Muscle of leg (tissue), 3 donors: ENCODE measurements at regions not wholly inside any gene's neighbourhood (a gene's known extent, or its start where the extent isn't known, plus 50 kb on each side); places are given as distances from the start of the nearest gene placed in this dataset.

Source experiments
- DNase-seq: peaks from one replicate; pipeline ENCODE4 v3.0.0; 2013
- H3K27ac ChIP-seq: one replicate; pipeline ENCODE4 v1.5.1; 2013; ENCODE audit warnings: mild to moderate bottlenecking, low read length, control low read depth
- H3K27me3 ChIP-seq: one replicate; pipeline ENCODE4 v1.6.1; 2013; ENCODE audit warnings: low read length; ENCODE audit not compliant: control insufficient read depth, insufficient read depth
- H3K36me3 ChIP-seq: one replicate; pipeline ENCODE4 v1.6.1; 2013; ENCODE audit warnings: low read length; ENCODE audit not compliant: control insufficient read depth, insufficient read depth
- H3K4me1 ChIP-seq: one replicate; pipeline ENCODE4 v1.6.1; 2013; ENCODE audit warnings: low read length; ENCODE audit not compliant: control insufficient read depth, insufficient read depth
- H3K4me3 ChIP-seq: one replicate; pipeline ENCODE4 v1.5.1; 2013; ENCODE audit warnings: low read length, control low read depth
- H3K9me3 ChIP-seq: replicated peaks from 2 replicates; pipeline ENCODE4 v1.6.1; 2013; ENCODE audit warnings: low read depth, low read length; ENCODE audit not compliant: control insufficient read depth
- WGBS: methylation state at CpG from one replicate; pipeline ENCODE4 v1.1.5; 2013; ENCODE audit warnings: missing lambda C conversion rate; ENCODE audit not compliant: insufficient coverage; 5-methylcytosine and 5-hydroxymethylcytosine counted together

DNA sequence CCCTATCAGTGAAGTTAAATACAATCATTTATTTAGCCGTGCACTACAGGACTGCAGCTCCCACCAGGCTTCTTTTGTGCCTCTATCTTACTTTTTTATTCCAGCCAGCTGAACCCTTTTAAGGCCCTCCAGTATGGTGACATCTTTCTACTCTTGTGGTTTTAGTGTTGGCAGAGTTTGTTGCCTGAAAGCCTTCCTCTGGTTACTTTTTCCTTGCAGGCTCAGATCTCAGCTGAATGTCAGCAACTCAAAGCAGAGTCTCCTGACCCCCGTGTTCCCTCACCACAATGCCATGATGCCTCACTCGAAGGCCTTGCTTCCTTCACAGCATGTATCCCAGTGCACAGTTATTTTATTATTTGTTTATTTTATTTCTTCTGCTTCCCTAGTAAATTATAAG is 818.9 kb upstream of the LCORL start:
- H3K9me3 ChIP-seq = no peaks in the 10 kb centered on the region
- 83% methylated on average over 1 of the region's 3 CpGs for WGBS
- no peaks in the 10 kb centered on the region for H3K27me3 ChIP-seq
- H3K4me1 ChIP-seq = no peaks in the 10 kb centered on the region
- H3K4me3 ChIP-seq = no peak overlapping the region
- no peaks in the 10 kb centered on the region for H3K36me3 ChIP-seq
- no peak for DNase-seq
- H3K27ac ChIP-seq = no peak overlapping the region

- whole genome bisulfite sequencing = 100% methylated on average over 1 of the region's 4 CpGs
- H3K36me3 ChIP-seq = no peaks in the 10 kb centered on the region
- DNase-seq = no peak
These were observed 794.8 kb upstream of the LCORL start for GRCh38 chr4:18816228-18816895.

DNA sequence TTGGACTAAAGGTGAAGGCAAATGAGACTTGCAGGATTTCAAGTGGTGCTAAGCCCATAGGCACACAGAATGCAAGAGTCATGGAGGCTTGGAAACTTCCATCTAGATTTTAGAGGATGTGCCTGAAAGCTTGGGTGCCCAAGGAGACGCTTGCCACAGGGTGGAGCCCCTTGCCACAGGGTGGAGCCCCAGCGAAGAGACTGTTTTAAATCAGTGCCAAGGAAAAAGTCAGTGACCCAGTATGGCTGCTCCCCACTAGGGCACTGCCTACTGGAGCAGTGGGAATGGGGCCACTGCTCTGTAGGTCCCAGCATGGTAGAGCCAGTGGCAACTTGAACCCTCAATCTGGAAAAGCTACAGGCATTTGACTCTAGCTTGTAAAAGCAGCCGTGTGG is 794.2 kb upstream of the LCORL start:
- Histone ChIP-seq H3K36me3 (no peaks in the 10 kb centered on the region), H3K4me1 (no peaks in the 10 kb centered on the region), H3K4me3 (no peak overlapping the region), H3K27me3 (no peaks in the 10 kb centered on the region), H3K27ac (no peak overlapping the region), H3K9me3 (no peaks in the 10 kb centered on the region)
- DNase-seq = no peak
- 94% methylated on average over 3 of the region's 3 CpGs for WGBS

More at GRCh38 chr4:18816228-18816895, 794.8 kb upstream of the LCORL start:
- Histone ChIP-seq H3K9me3 (no peaks in the 10 kb centered on the region), H3K27ac (no peak overlapping the region), H3K4me3 (no peak overlapping the region), H3K4me1 (no peaks in the 10 kb centered on the region), H3K27me3 (no peaks in the 10 kb centered on the region)

DNA sequence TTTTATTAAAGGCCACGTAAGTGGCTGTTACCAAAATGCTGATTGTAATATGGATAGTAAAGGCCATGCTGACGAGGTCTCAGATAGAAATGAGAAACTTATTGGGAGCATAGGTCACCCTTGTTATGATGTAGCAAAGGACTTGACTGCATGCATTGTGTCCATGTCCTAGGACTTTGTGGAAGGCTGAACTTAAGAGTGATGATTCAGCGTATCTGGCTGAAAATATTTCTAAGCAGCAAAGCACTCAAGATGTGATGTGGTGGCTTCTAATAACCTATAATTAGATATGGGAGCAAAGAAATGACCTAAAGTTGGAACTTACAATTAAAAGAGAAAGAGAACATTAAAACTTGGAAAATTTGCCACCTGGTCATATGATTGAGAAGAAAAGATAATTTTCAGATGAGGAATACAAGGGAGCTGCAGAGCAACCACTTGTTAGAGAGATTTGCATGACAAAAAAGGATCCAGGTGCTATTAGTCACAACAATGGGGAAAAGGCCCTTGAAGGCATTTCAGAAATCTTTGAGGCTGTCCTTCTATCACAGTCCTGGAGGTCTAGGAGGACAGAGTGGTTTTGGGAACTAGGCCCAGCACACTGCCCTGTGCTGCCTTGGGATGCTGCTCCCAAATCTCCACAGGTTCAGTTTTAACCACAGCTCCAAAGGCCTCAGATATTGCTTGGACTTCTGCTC is 793.7 kb upstream of the LCORL start:
- WGBS = 80% methylated on average over 2 of the region's 3 CpGs
- H3K4me3 ChIP-seq = no peak overlapping the region
- H3K4me1 ChIP-seq = no peaks in the 10 kb centered on the region
- no peaks in the 10 kb centered on the region for H3K27me3 ChIP-seq
- DNase-seq = no peak
- no peaks in the 10 kb centered on the region for H3K9me3 ChIP-seq
- H3K27ac ChIP-seq = no peak overlapping the region
- no peaks in the 10 kb centered on the region for H3K36me3 ChIP-seq

DNA sequence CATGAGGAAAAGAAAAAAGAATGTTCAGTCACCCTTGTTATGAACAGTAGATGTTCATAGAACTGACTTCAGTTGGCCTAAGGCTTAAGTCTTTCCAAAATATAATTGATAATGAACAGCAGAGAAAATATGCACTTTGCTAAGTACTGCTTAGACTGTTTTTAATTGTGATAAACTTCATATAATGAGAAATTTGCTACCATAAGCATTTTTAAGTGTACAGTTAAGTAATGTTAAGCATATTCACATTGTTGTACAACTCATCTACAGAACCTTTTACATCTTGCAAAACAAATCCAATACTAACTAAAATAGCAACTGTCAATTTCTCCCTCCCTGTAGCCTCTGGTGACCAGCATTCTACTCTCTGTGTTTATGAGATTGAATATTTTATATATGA is 792.2 kb upstream of the LCORL start:
- no peak for DNase-seq
- no peaks in the 10 kb centered on the region for H3K27me3 ChIP-seq
- no peaks in the 10 kb centered on the region for H3K36me3 ChIP-seq

GRCh38 chr4:18813055-18813454 is 791.5 kb upstream of the LCORL start:
- H3K36me3 ChIP-seq = no peaks in the 10 kb centered on the region
- no peak for DNase-seq
- no peak overlapping the region for H3K4me3 ChIP-seq
- H3K27me3 ChIP-seq = no peaks in the 10 kb centered on the region
- H3K27ac ChIP-seq = no peak overlapping the region
- H3K9me3 ChIP-seq = no peaks in the 10 kb centered on the region
- no peaks in the 10 kb centered on the region for H3K4me1 ChIP-seq

More for the DNA sequence above, 792.2 kb upstream of the LCORL start:
- Histone ChIP-seq H3K9me3 (no peaks in the 10 kb centered on the region), H3K4me3 (no peak overlapping the region), H3K4me1 (no peaks in the 10 kb centered on the region), H3K27ac (no peak overlapping the region)

- Histone ChIP-seq H3K4me3 (no peak overlapping the region), H3K36me3 (no peaks in the 10 kb centered on the region), H3K27me3 (no peaks in the 10 kb centered on the region), H3K4me1 (no peaks in the 10 kb centered on the region), H3K27ac (no peak overlapping the region), H3K9me3 (no peaks in the 10 kb centered on the region)
- peak; percentile 77 for DNase-seq
These were observed 782.2 kb upstream of the LCORL start for GRCh38 chr4:18803781-18804180.

GRCh38 chr4:18798123-18798522 is 776.6 kb upstream of the LCORL start:
- no peaks in the 10 kb centered on the region for H3K27me3 ChIP-seq
- H3K36me3 ChIP-seq = no peaks in the 10 kb centered on the region
- no CpG with 5 or more reads among the region's 2 CpGs for WGBS
- DNase-seq = no peak
- no peak overlapping the region for H3K27ac ChIP-seq
- no peaks in the 10 kb centered on the region for H3K4me1 ChIP-seq
- H3K9me3 ChIP-seq = no peaks in the 10 kb centered on the region
- no peak overlapping the region for H3K4me3 ChIP-seq

- Histone ChIP-seq H3K9me3 (no peaks in the 10 kb centered on the region), H3K4me3 (no peak overlapping the region), H3K36me3 (no peaks in the 10 kb centered on the region), H3K27me3 (no peaks in the 10 kb centered on the region), H3K4me1 (no peaks in the 10 kb centered on the region), H3K27ac (no peak overlapping the region)
- no peak for DNase-seq
- WGBS = no CpG with 5 or more reads among the region's 1 CpG
These were observed 774.2 kb upstream of the LCORL start for GRCh38 chr4:18795794-18796193.

- DNase-seq = no peak
- WGBS = no CpG with 5 or more reads among the region's 4 CpGs
- H3K4me1 ChIP-seq = no peaks in the 10 kb centered on the region
- no peaks in the 10 kb centered on the region for H3K36me3 ChIP-seq
- H3K27me3 ChIP-seq = no peaks in the 10 kb centered on the region
- no peaks in the 10 kb centered on the region for H3K9me3 ChIP-seq
- no peak overlapping the region for H3K27ac ChIP-seq
- no peak overlapping the region for H3K4me3 ChIP-seq
These were observed 755.8 kb upstream of the LCORL start for GRCh38 chr4:18777190-18777930.
